ENCODE measurements at regions not wholly inside any gene's neighbourhood (a gene's known extent, or its start where the extent isn't known, plus 50 kb on each side); places are given as distances from the start of the nearest gene placed in this dataset.

DNA sequence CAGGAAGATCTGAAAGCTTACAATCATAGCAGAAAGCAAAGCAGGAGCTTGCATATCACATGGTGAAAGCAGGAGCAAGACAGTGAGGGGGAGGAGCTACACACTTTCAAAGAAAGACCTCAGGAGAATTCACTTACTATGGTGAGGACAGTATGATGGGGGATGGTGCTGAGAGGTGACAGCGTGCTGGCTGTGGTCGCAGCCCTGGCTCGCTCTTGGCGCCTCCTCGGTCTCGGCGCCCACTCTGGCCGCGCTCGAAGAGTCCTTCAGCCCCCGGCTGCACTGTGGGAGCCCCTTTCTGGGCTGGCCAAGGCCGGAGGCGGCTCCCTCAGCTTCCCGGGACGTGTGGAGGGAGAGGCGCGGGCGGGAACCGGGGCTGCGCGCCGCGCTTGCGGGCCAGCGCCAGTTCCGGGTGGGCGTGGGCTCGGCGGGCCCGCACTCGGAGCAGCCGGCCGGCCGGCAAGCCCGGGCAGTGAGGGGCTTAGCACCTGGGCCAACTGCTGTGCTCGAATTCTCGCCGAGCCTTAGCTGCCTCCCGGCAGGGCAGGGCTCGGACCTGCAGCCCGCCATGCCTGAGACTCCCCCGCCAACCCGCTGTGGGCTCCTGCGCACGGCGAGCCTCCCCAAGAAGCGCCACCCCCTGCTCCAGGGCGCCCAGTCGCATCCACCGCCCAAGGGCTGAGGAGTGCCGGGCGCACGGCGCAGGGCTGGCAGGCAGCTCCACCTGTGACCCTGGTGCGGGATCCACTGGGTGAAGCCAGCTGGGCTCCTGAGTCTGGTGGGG, 131.9 kb upstream of the SPATS2L start:
- DNase-seq: no peak
- H3K27ac Mint-ChIP-seq: no peak overlapping the region
- CTCF ChIA-PET: no interaction called here
- peaks cover 11% of the 10 kb centered on the region for H3K27me3 Mint-ChIP-seq
- no peaks in the 10 kb centered on the region for H3K9me3 Mint-ChIP-seq
- no peaks in the 10 kb centered on the region for H3K36me3 Mint-ChIP-seq
- no peaks in the 10 kb centered on the region for H3K4me1 Mint-ChIP-seq
- no peak overlapping the region for H3K4me3 Mint-ChIP-seq

DNA sequence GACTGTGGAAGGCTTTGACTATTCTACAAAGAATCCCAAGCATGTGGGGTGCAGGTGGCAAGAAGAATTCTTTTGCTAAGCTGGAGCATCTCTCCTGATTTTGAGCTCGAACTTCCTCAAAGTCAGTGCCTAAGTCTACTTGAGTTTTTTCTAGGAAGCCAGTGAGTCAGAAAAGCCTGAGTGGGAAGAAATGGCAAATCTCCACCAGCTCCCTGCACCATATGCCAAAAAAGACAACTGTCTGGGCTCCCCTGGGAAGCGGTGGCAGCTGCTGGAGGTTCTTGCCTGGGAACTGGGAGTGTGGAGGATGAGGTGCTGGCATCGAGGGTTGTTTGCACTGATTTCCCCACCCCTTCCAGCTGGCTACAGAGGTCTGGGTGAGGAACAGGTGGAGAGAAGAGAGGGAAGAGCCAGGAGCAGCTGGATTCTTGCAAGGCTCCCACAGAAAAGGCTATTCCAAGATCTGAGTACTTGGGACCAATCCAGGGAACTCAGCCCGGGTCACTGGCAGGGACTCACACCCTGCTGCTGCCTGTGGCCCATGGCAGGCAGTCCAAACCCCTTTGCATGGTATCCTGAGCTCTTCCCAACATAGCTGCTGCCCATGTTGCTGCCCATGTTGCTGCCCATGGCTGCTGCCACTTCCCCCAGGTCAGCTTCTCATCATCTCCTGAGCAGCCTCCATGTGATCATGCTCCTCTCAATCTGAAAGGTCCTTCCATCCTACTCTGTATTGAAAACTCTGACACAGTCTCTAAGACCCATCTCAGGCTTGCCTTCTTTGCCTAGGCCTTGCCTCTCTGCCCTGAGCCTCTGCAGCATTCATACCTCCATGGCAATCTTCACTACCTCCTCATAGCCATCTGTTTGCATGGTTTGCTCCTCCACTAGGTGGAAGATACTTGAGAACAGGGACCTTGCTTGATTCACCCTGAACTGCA, 128.3 kb upstream of the SPATS2L start:
- no peaks in the 10 kb centered on the region for H3K4me1 Mint-ChIP-seq
- no peak overlapping the region for H3K27ac Mint-ChIP-seq
- H3K36me3 Mint-ChIP-seq: no peaks in the 10 kb centered on the region
- DNase-seq: no peak
- no peak overlapping the region for H3K4me3 Mint-ChIP-seq
- peaks cover 19% of the 10 kb centered on the region for H3K27me3 Mint-ChIP-seq
- CTCF ChIA-PET: no interaction called here
- no peaks in the 10 kb centered on the region for H3K9me3 Mint-ChIP-seq

GRCh38 chr2:200179151-200179550, 127.3 kb upstream of the SPATS2L start:
- H3K4me1 Mint-ChIP-seq: no peaks in the 10 kb centered on the region
- DNase-seq: no peak
- no peak overlapping the region for H3K4me3 Mint-ChIP-seq
- H3K27ac Mint-ChIP-seq: no peak overlapping the region
- no peaks in the 10 kb centered on the region for H3K9me3 Mint-ChIP-seq
- no peaks in the 10 kb centered on the region for H3K36me3 Mint-ChIP-seq
- CTCF ChIA-PET: no interaction called here
- peaks cover 21% of the 10 kb centered on the region for H3K27me3 Mint-ChIP-seq

GRCh38 chr2:200180943-200181342, 125.5 kb upstream of the SPATS2L start:
- Mint-ChIP-seq H3K9me3 (no peaks in the 10 kb centered on the region), H3K36me3 (no peaks in the 10 kb centered on the region), H3K4me3 (no peak overlapping the region), H3K4me1 (no peaks in the 10 kb centered on the region), H3K27me3 (peaks cover 28% of the 10 kb centered on the region), H3K27ac (no peak overlapping the region)
- no peak for DNase-seq
- CTCF ChIA-PET: no interaction called here

DNA sequence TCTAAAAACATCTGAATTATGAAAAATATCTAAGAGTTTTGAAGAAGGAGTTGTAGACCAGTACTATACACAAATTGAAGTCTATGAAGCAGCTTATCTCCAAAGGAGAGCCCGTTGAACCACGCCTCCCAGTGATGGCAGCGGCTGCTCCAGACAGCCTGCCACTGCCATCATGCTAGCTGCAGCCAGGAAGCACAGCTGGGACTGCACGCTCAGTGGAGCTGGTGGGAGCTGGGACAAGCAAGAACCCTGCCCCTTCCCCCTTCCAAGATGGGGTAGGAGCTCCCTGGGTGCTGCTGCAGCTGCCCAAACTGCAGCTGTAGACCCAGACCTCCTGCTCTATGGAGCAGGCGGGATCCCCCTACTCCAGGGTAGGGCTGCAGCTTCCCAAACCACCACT, 124.7 kb upstream of the SPATS2L start:
- peaks cover 28% of the 10 kb centered on the region for H3K27me3 Mint-ChIP-seq
- H3K27ac Mint-ChIP-seq: no peak overlapping the region
- H3K4me3 Mint-ChIP-seq: no peak overlapping the region
- no peak for DNase-seq
- no peaks in the 10 kb centered on the region for H3K4me1 Mint-ChIP-seq
- CTCF ChIA-PET: no interaction called here
- H3K9me3 Mint-ChIP-seq: no peaks in the 10 kb centered on the region
- H3K36me3 Mint-ChIP-seq: no peaks in the 10 kb centered on the region

DNA sequence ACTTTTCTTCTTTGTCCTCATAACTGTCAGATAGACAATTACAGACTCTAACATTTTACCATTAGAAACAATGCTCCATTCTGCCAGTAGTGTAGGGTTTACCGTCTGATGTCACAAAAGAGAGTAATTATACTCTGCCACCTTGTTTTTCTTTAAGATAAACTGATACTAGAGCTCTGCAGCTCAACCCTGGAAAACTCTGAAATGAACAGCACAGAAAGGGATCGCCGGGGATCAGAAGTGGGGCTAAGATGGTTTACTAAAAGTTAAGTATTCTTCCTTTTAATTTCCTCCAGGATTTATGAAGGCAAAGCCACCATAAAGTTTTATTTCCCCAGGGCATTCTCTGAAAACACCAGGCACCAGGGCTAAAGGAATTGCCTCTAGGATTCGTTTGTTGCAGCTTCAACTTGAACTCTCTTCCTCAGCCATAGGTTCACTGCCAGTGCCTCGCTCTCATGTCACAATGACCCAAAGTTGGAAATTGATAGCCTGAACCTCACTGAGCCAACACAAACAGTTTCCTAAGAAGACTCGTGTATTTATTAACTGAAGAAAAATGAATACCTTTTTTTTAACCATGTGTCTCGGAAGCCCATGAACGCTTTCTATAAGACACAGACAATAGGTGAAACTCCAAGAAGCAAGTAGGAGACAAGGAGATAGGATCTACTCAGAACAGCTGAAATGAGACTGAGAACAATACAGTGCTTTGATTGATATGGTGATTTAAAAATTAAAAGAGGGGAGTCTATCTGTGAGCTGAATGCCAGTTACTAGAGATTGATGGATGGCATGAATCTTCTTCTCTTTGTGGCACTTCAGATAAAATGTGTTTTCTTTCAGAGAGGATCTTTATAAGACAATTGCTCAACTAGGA, 121.5 kb upstream of the SPATS2L start:
- H3K4me3 Mint-ChIP-seq: no peak overlapping the region
- no peak overlapping the region for H3K27ac Mint-ChIP-seq
- H3K4me1 Mint-ChIP-seq: no peaks in the 10 kb centered on the region

DNA sequence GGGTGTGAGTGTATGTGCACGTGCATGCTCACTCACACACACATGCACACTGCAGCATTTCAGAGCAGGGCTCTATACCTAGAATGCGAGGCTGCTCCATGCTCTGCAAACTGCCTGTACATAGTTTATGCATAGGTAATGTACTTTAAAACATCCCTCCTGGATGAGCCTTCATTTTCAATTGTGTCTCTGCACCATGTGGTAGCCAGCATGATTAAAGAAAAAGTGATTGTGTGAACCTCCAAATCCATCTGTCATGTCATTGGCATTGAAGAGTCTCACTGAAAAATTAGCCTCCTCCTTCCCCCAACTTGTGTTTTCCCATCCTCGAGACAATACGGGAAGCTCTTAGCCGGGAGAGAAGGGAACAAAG, 120.9 kb upstream of the SPATS2L start:
- Mint-ChIP-seq H3K27ac (no peak overlapping the region), H3K36me3 (no peaks in the 10 kb centered on the region), H3K27me3 (peaks cover 25% of the 10 kb centered on the region), H3K4me1 (no peaks in the 10 kb centered on the region), H3K9me3 (no peaks in the 10 kb centered on the region), H3K4me3 (no peak overlapping the region)
- CTCF ChIA-PET: no interaction called here
- DNase-seq: no peak

More for the DNA sequence above, 121.5 kb upstream of the SPATS2L start:
- peaks cover 20% of the 10 kb centered on the region for H3K27me3 Mint-ChIP-seq
- CTCF ChIA-PET: no interaction called here
- H3K36me3 Mint-ChIP-seq: no peaks in the 10 kb centered on the region
- H3K9me3 Mint-ChIP-seq: no peaks in the 10 kb centered on the region
- DNase-seq: no peak

- peaks cover 25% of the 10 kb centered on the region for H3K27me3 Mint-ChIP-seq
- no peaks in the 10 kb centered on the region for H3K9me3 Mint-ChIP-seq
- H3K36me3 Mint-ChIP-seq: no peaks in the 10 kb centered on the region
- no peak overlapping the region for H3K4me3 Mint-ChIP-seq
- no peak overlapping the region for H3K27ac Mint-ChIP-seq
- DNase-seq: no peak
- no peaks in the 10 kb centered on the region for H3K4me1 Mint-ChIP-seq
- CTCF ChIA-PET: no interaction called here
Measured at GRCh38 chr2:200186002-200186401, 120.5 kb upstream of the SPATS2L start.

GRCh38 chr2:200188876-200189275, 117.6 kb upstream of the SPATS2L start:
- DNase-seq: no peak
- H3K27me3 Mint-ChIP-seq: peaks cover 22% of the 10 kb centered on the region
- H3K4me3 Mint-ChIP-seq: no peak overlapping the region
- no peaks in the 10 kb centered on the region for H3K36me3 Mint-ChIP-seq
- H3K27ac Mint-ChIP-seq: no peak overlapping the region
- CTCF ChIA-PET: no interaction called here
- H3K4me1 Mint-ChIP-seq: no peaks in the 10 kb centered on the region
- no peaks in the 10 kb centered on the region for H3K9me3 Mint-ChIP-seq

DNA sequence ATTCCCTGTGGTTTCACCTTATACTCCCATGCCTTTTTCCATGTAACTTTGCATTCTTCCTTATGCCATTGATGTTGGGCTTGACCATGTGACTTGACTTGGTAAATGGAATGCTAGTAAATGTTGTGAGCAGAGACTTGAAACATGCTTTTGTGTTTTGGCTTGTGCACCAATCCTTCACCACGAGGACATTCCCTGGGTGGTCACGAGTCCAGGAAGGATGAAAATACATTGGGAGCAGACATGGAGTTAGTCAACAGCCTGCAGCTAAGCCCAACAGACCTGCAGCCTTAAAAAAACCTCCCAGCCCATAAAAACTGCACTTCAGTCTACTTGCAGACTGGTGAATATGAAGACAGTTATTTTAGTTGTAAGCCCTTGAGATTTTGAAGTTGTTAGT, 116.5 kb upstream of the SPATS2L start:
- CTCF ChIA-PET: interaction anchor here (0.7 to 1.3 kb wide), 2 partner anchors 14 to 411 kb away, joined by 3 read pairs; no protein-coding TSS in a partner anchor
- Mint-ChIP-seq H3K4me1 (no peaks in the 10 kb centered on the region), H3K27me3 (peaks cover 14% of the 10 kb centered on the region), H3K27ac (no peak overlapping the region), H3K4me3 (no peak overlapping the region), H3K36me3 (no peaks in the 10 kb centered on the region), H3K9me3 (no peaks in the 10 kb centered on the region)
- DNase-seq: no peak

DNA sequence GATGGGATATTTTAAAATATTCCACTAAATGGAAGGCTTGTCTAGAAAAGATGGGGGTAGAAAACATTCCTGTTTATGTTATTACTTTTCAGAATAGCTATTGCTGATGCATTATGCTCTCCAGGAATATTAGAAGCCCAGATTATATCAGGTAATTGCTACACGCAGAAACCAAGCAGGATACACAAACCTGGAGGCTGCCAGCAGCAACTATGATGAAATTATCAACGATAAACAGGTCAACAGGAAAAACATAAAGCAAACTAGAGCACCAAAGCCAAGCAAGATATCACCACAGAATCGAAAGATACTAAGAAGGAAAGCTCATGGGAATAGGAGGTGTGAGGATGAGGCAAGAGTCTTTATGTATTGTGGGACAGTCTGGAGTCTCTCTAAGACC, 113.2 kb upstream of the SPATS2L start:
- Mint-ChIP-seq H3K27me3 (peaks cover 16% of the 10 kb centered on the region), H3K27ac (no peak overlapping the region), H3K9me3 (no peaks in the 10 kb centered on the region), H3K36me3 (no peaks in the 10 kb centered on the region), H3K4me3 (no peak overlapping the region), H3K4me1 (no peaks in the 10 kb centered on the region)
- no peak for DNase-seq
- CTCF ChIA-PET: no interaction called here

DNA sequence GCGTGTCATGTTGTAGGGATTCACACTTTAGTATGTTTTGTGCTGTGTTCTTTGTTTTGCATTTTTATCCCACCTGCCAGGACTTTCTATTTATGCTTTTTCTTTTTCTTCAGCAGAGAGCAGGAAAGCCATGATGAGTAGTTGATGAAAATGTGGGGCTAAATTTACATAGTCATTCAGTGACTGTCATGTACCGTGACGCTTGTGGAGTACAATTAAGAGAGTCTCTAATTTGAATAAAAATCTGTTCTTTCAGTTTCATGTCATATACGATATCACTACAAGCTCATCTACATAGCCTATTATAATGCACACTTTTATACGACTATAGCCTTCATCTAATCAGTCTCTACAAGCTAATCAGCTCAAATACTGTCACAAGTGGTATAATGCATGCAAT, 112.7 kb upstream of the SPATS2L start:
- Mint-ChIP-seq H3K9me3 (no peaks in the 10 kb centered on the region), H3K36me3 (no peaks in the 10 kb centered on the region), H3K27me3 (peaks cover 16% of the 10 kb centered on the region), H3K4me3 (no peak overlapping the region), H3K4me1 (no peaks in the 10 kb centered on the region), H3K27ac (no peak overlapping the region)
- no peak for DNase-seq
- CTCF ChIA-PET: no interaction called here

DNA sequence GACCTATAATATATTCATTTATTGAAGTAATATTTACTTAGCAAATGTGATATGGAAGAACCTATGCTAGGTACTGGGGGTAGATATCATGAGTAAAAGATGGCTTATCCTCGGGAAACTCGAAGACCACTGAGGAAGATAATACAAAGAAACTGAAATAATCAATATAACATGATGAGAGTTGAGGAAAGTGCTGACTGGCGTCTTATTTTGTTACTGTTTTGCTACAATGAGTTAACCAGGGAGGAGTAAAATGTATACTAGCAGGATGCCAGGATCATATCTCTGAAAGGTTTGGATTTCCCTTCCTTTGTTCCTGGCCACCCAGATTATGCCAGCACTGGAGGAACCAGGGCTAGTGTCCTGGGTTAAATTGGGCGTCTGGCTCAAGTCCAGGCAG, 111.7 kb upstream of the SPATS2L start:
- H3K9me3 Mint-ChIP-seq: no peaks in the 10 kb centered on the region
- peaks cover 16% of the 10 kb centered on the region for H3K27me3 Mint-ChIP-seq
- no peaks in the 10 kb centered on the region for H3K36me3 Mint-ChIP-seq
- no peak for DNase-seq
- no peak overlapping the region for H3K27ac Mint-ChIP-seq
- CTCF ChIA-PET: no interaction called here
- H3K4me3 Mint-ChIP-seq: no peak overlapping the region
- H3K4me1 Mint-ChIP-seq: no peaks in the 10 kb centered on the region

DNA sequence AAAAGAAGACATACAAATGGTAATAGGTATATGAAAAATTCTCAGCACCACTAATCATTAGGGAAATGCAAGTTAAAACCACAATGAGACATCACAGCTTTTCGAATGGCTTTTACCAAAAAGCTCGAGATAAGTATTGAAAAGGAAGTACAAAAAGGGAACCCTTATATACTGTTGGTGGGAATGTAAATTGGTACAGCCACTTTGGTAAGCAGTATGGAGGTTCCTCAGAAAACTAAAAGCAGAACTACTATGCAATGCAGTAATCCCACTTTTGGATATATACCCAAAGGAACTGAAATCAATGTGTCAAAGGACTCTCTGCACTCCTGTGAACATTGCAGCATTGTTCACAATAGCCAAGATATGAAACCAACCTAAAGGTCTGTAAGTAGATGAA, 107.5 kb upstream of the SPATS2L start:
- Mint-ChIP-seq H3K4me3 (no peak overlapping the region), H3K27ac (no peak overlapping the region), H3K4me1 (no peaks in the 10 kb centered on the region), H3K9me3 (no peaks in the 10 kb centered on the region), H3K36me3 (no peaks in the 10 kb centered on the region), H3K27me3 (peaks cover 4% of the 10 kb centered on the region)
- DNase-seq: no peak
- CTCF ChIA-PET: no interaction called here

All from activated naive CD4-positive, alpha-beta T cell treated with anti-CD3 and anti-CD28 coated beads, Interleukin-2, amount 10 ng/mL, durations not matched to agents 7 days and 5 days (primary cell).